H9 (cell line): ENCODE measurements at regions not wholly inside any gene's neighbourhood (a gene's known extent, or its start where the extent isn't known, plus 50 kb on each side); places are given as distances from the start of the nearest gene placed in this dataset.

Experiments
- DNase-seq: peaks from one replicate; pipeline ENCODE4 v3.0.0-alpha.2; 2017
- H2AFZ ChIP-seq: one replicate; pipeline ENCODE4 v1.6.1; 2013; ENCODE audit warnings: mild to moderate bottlenecking, low read length, control low read depth, moderate library complexity
- H2AK5ac ChIP-seq: 2 replicates; pipeline ENCODE4 v1.6.1; 2013; ENCODE audit warnings: low read length, control low read depth, mixed read lengths; ENCODE audit not compliant: insufficient read length
- H2BK120ac ChIP-seq: one replicate; pipeline ENCODE4 v1.6.1; 2013; ENCODE audit warnings: low read depth, mild to moderate bottlenecking, low read length, control low read depth, inconsistent platforms; ENCODE audit not compliant: poor library complexity, severe bottlenecking
- H2BK12ac ChIP-seq: 2 replicates; pipeline ENCODE4 v1.6.1; 2013; ENCODE audit warnings: low read length, control low read depth, mixed read lengths, low read depth; ENCODE audit not compliant: insufficient read length
- H2BK15ac ChIP-seq: 2 replicates; pipeline ENCODE4 v1.6.1; 2013; ENCODE audit warnings: low read depth, low read length, control low read depth
- H2BK20ac ChIP-seq: one replicate; pipeline ENCODE4 v1.6.1; 2013; ENCODE audit warnings: low read depth, mild to moderate bottlenecking, low read length, control low read depth, inconsistent platforms; ENCODE audit not compliant: poor library complexity, severe bottlenecking
- H2BK5ac ChIP-seq: 2 replicates; pipeline ENCODE4 v1.6.1; 2013; ENCODE audit warnings: low read length, control low read depth, mixed read lengths; ENCODE audit not compliant: insufficient read length
- H3K14ac ChIP-seq: 2 replicates; pipeline ENCODE4 v1.6.1; 2013; ENCODE audit warnings: low read length, control low read depth; ENCODE audit not compliant: insufficient read depth
- H3K18ac ChIP-seq: 2 replicates; pipeline ENCODE4 v1.6.1; 2013; ENCODE audit warnings: low read depth, mild to moderate bottlenecking, mixed read lengths, low read length, control low read depth; ENCODE audit not compliant: insufficient read length
- H3K23ac ChIP-seq: 2 replicates; pipeline ENCODE4 v1.6.1; 2013; ENCODE audit warnings: low read length, control low read depth, mixed read lengths, low read depth; ENCODE audit not compliant: insufficient read length
- H3K23me2 ChIP-seq: 2 replicates; pipeline ENCODE4 v1.6.1; 2013; ENCODE audit warnings: low read depth, mild to moderate bottlenecking, mixed read lengths, low read length, control low read depth; ENCODE audit not compliant: insufficient read length, poor library complexity, severe bottlenecking
- H3K27ac ChIP-seq: 2 replicates; pipeline ENCODE4 v1.5.1; 2013; ENCODE audit warnings: low read length, control low read depth, mixed read lengths, low read depth; ENCODE audit not compliant: insufficient read length
- H3K27me3 ChIP-seq: 2 replicates; pipeline ENCODE4 v1.6.1; 2013; ENCODE audit warnings: low read length, control low read depth, inconsistent platforms; ENCODE audit not compliant: insufficient read depth
- H3K4ac ChIP-seq: 2 replicates; pipeline ENCODE4 v1.6.1; 2013; ENCODE audit warnings: low read depth, mild to moderate bottlenecking, control low read depth, inconsistent platforms, low read length, moderate library complexity
- H3K4me1 ChIP-seq: 2 replicates; pipeline ENCODE4 v1.6.1; 2013; ENCODE audit warnings: low read length, control low read depth, inconsistent platforms; ENCODE audit not compliant: insufficient read depth
- H3K4me2 ChIP-seq: 2 replicates; pipeline ENCODE4 v1.6.1; 2013; ENCODE audit warnings: low read length, control low read depth, mixed read lengths; ENCODE audit not compliant: insufficient read length, insufficient read depth
- H3K56ac ChIP-seq: 2 replicates; pipeline ENCODE4 v1.6.1; 2013; ENCODE audit warnings: low read depth, mild to moderate bottlenecking, mixed read lengths, low read length, control low read depth; ENCODE audit not compliant: insufficient read length
- H3K79me1 ChIP-seq: 2 replicates; pipeline ENCODE4 v1.6.1; 2013; ENCODE audit warnings: low read depth, mild to moderate bottlenecking, moderate library complexity, low read length, control low read depth, inconsistent platforms; ENCODE audit not compliant: insufficient read depth, poor library complexity, severe bottlenecking
- H3K79me2 ChIP-seq: 2 replicates; pipeline ENCODE4 v1.6.1; 2013; ENCODE audit warnings: low read length, control low read depth, inconsistent platforms; ENCODE audit not compliant: insufficient read depth
- H3K9ac ChIP-seq: 2 replicates; pipeline ENCODE4 v1.6.1; 2013; ENCODE audit warnings: low read length, control low read depth, mixed read lengths; ENCODE audit not compliant: insufficient read length; ENCODE audit errors: extremely low read depth
- H3K9me3 ChIP-seq: one replicate; pipeline ENCODE4 v1.6.1; 2013; ENCODE audit warnings: low read depth, low read length, inconsistent platforms; ENCODE audit not compliant: control insufficient read depth
- H3T11ph ChIP-seq: one replicate; pipeline ENCODE4 v1.6.1; 2013; ENCODE audit warnings: mild to moderate bottlenecking, low read length, control low read depth, inconsistent platforms
- H4K20me1 ChIP-seq: one replicate; pipeline ENCODE4 v1.6.1; 2013; ENCODE audit not compliant: control insufficient read depth, insufficient read length, insufficient read depth
- H4K5ac ChIP-seq: 2 replicates; pipeline ENCODE4 v1.6.1; 2013; ENCODE audit warnings: low read depth, mild to moderate bottlenecking, mixed read lengths, low read length, control low read depth; ENCODE audit not compliant: insufficient read length
- H4K8ac ChIP-seq: replicated peaks from 2 replicates; pipeline ENCODE4 v1.6.1; 2013; ENCODE audit warnings: low read length, control low read depth, mixed read lengths, low read depth; ENCODE audit not compliant: insufficient read length
- H4K91ac ChIP-seq: 2 replicates; pipeline ENCODE4 v1.6.1; 2013; ENCODE audit warnings: low read depth, mild to moderate bottlenecking, moderate library complexity, mixed read lengths, low read length, control low read depth; ENCODE audit not compliant: insufficient read length
- H3K27ac Mint-ChIP-seq, 3 experiments: 2 replicates in 2 of 3; 3 replicates in 1 of 3; pipeline ENCODE4 v1.8.0; 2020 to 2021; ENCODE audit warnings: mixed read lengths in 3 of 3, mild to moderate bottlenecking in 1 of 3, moderate library complexity in 1 of 3
- H3K27me3 Mint-ChIP-seq: 2 replicates; pipeline ENCODE4 v1.8.0; 2021; ENCODE audit warnings: low read depth, mild to moderate bottlenecking, moderate library complexity, mixed read lengths
- H3K36me3 Mint-ChIP-seq, 3 experiments: 2 replicates in 2 of 3; 3 replicates in 1 of 3; pipeline ENCODE4 v1.8.0; 2020 to 2021; ENCODE audit warnings: low read depth in 3 of 3, mixed read lengths in 3 of 3; ENCODE audit not compliant: insufficient read depth in 1 of 3
- H3K4me1 Mint-ChIP-seq, 2 experiments: 2 replicates each; pipeline ENCODE4 v1.8.0; 2020; ENCODE audit warnings: mixed read lengths in 2 of 2
- H3K4me3 Mint-ChIP-seq, 2 experiments: 2 replicates in 1 of 2; 3 replicates in 1 of 2; pipeline ENCODE4 v1.8.0; 2020 to 2021; ENCODE audit warnings: mild to moderate bottlenecking in 2 of 2, mixed read lengths in 2 of 2, moderate library complexity in 1 of 2
- H3K9me3 Mint-ChIP-seq, 2 experiments: 2 replicates in 1 of 2; 3 replicates in 1 of 2; pipeline ENCODE4 v1.8.0; 2020; ENCODE audit warnings: mild to moderate bottlenecking in 2 of 2, mixed read lengths in 2 of 2, moderate library complexity in 1 of 2
- WGBS: extraction: QIAGEN DNeasy Blood & Tissue Kit; methylation state at CpG from one replicate; pipeline ENCODE4 v1.1.7; 2013; ENCODE audit warnings: missing lambda C conversion rate, low lambda C conversion rate, mixed read lengths; ENCODE audit not compliant: insufficient read length; ENCODE audit errors: extremely low coverage; 5-methylcytosine and 5-hydroxymethylcytosine counted together
- TF ChIP-seq, protein P1 (sequence below): fragments of 200-600 bp; sonication (generic); conservative IDR thresholded peaks from 3 replicates; pipeline ENCODE4 v1.8.0; 2021; ENCODE audit warnings: antibody characterized with exemption, mild to moderate bottlenecking

DNA sequence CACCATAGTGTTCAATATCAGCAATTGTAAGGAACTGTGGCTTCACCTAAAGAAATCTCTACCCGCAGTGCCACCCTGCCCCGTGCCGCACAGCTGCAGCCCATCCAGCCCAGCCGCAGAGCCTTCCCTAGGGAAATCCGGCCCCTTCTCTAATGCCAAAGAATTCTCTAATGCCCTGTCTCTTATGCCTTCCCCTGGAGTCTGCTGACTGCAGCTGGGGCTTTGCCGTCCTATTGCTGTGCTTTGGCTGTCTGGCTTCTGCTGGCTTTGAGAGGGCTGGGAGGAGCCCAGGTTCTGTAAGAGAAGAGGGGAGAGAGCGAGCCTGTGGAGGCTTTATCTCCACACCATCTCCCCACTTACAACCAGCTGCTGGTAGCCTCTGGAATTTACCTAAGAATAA is 85.9 kb upstream of the HELT start:
- no peak overlapping the region for H4K8ac ChIP-seq
- WGBS, result no CpG with 5 or more reads among the region's 7 CpGs
- no peak overlapping the region for H3K18ac ChIP-seq
- H2BK12ac ChIP-seq, result no peak overlapping the region
- H3K4me2 ChIP-seq, result no peak overlapping the region
- Mint-ChIP-seq H3K4me1 (peaks cover 4 to 9% of the 10 kb centered on the region in 2 experiments), H3K27me3 (no peaks in the 10 kb centered on the region; the same call in 1 of the 2 replicates), H3K9me3 (peaks cover 11 to 12% of the 10 kb centered on the region in 2 experiments), H3K36me3 (peaks cover 0 to 3% (median 2%) of the 10 kb centered on the region in 3 experiments; a peak in 1 of 7 replicates), H3K27ac (no peak overlapping the region; a peak in 1 of 7 replicates), H3K4me3 (no peak overlapping the region)
- no peaks in the 10 kb centered on the region for H3K79me1 ChIP-seq
- H3K27me3 ChIP-seq, result no peaks in the 10 kb centered on the region
- no peak overlapping the region for H2BK120ac ChIP-seq
- no peaks in the 10 kb centered on the region for H3K9me3 ChIP-seq
- H3K4ac ChIP-seq, result no peak overlapping the region
- no peak overlapping the region for H4K5ac ChIP-seq
- no peak overlapping the region for H3K9ac ChIP-seq
- H3K23me2 ChIP-seq, result no peaks in the 10 kb centered on the region
- H3K56ac ChIP-seq, result no peak overlapping the region
- H3K4me1 ChIP-seq, result no peaks in the 10 kb centered on the region; the same call in 1 of the 2 replicates
- H3T11ph ChIP-seq, result no peak overlapping the region
- H4K91ac ChIP-seq, result no peak overlapping the region
- no peak overlapping the region for H2BK20ac ChIP-seq
- H2AFZ ChIP-seq, result no peak overlapping the region
- no peak overlapping the region for H3K23ac ChIP-seq
- H3K79me2 ChIP-seq, result no peaks in the 10 kb centered on the region
- no peak for DNase-seq
- H2BK5ac ChIP-seq, result no peak overlapping the region
- no peaks in the 10 kb centered on the region for H4K20me1 ChIP-seq
- H2AK5ac ChIP-seq, result no peak overlapping the region
- TF ChIP-seq, protein P1, sequence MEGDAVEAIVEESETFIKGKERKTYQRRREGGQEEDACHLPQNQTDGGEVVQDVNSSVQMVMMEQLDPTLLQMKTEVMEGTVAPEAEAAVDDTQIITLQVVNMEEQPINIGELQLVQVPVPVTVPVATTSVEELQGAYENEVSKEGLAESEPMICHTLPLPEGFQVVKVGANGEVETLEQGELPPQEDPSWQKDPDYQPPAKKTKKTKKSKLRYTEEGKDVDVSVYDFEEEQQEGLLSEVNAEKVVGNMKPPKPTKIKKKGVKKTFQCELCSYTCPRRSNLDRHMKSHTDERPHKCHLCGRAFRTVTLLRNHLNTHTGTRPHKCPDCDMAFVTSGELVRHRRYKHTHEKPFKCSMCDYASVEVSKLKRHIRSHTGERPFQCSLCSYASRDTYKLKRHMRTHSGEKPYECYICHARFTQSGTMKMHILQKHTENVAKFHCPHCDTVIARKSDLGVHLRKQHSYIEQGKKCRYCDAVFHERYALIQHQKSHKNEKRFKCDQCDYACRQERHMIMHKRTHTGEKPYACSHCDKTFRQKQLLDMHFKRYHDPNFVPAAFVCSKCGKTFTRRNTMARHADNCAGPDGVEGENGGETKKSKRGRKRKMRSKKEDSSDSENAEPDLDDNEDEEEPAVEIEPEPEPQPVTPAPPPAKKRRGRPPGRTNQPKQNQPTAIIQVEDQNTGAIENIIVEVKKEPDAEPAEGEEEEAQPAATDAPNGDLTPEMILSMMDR, result no peak
- H3K14ac ChIP-seq, result no peak overlapping the region; the same call in 1 of the 2 replicates
- H3K27ac ChIP-seq, result no peak overlapping the region
- no peak overlapping the region for H2BK15ac ChIP-seq
